GM19239 (cell line): ENCODE measurements at regions not wholly inside any gene's neighbourhood (a gene's known extent, or its start where the extent isn't known, plus 50 kb on each side); places are given as distances from the start of the nearest gene placed in this dataset.

Source experiments
- DNase-seq: peaks from one replicate; pipeline ENCODE4 v3.0.0; 2011; ENCODE audit warnings: low spot score; ENCODE audit not compliant: insufficient read length
- FAIRE-seq: peaks from 2 replicates; lab custom pipeline; 2011; peaks lifted over from hg19 to GRCh38; lab: Jason Lieb, UNC

DNA sequence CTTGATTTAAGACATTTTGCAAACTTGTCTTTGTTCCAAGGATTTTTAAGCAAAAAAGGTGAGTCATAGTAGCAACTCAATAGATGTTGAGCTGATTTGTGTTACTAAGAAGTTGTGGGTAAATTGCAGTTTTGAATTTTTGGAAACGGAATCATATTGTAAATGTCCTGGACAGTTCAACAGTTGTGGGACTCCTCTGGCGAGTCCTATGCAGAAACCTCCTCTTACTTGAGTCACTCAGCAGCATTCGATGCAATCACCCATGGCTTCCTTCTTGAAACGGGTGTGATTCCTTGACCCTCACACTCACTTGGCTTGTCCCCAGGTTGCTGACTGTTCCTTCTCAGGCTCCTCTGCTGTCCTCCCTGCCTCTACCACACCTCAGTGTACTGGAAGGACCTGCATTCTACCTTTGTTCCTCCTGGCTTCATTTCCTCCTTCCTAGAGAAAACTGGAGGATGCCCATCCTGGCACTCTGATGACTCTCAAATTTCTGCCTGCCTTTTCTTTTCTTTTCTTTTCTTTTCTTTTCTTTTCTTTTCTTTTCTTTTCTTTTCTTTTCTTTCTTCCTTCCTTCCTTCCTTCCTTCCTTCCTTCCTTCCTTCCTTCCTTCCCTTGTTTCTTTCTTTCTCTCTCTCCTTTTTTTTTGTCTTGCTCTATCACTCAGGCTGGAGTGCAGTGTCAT lies 52.8 kb upstream of the DGKG start:
- DNase-seq, result no peak

DNA sequence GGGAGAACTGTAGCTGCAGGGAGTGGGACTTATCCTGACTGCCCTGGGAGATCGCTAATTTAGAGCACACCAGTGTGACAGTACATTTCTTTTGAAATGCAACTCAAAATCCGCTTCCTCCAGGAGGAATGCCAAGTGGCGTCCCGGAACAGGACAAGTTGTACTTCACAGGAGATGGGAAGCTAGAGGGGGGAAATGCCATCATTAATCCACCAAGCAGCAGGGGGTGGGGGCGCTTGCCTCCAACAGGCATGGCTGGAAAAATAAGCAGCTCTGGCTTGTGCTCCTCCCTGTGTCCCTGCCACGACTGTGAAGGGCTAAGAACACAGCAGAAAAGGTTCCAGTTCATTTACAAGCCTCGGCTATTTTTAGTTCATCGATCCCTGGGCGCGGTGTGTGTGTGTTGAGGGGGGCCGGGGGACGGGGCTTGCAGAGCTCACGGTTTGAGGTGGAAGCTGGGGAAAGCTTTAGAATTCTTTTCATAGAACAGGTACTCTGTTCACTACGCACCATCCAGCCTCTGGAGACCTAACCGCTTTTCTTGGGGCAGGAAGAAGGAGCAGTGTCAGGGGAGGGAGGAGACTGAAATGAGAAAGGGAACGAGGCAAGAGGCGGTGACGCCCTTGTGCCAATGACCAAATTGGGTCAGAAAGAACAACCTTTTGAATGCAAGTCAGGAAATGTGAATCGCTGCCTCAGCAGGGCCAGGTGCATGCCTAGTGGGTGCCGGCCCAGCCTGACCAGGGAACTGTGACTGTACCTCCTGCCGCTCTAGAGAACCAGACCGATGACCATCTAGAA lies 51.8 kb upstream of the DGKG start:
- no peak for DNase-seq
- peak; percentile 83 for FAIRE-seq

More for the DNA sequence above, 52.8 kb upstream of the DGKG start:
- no peak for FAIRE-seq

DNA sequence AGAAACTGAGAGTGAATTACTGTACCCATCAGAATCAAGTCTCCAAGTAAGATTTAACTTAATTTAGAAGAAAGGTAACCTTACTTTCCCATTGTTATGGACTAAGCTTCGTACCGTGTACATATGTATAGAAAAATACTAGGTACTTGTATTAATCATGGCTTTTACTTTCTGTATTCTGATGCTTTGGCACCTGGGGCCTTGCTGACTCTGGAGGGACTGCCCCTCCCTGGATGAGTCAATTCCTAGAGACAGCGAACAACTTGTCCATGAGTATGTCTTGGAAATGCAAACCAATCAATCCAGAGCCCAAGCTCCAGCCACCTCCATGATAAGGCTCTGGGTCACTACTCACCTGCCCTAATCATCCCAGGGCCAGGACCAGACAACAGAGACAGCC lies 50.0 kb upstream of the DGKG start:
- FAIRE-seq, result no peak
- no peak for DNase-seq
